ENCODE measurements at regions not wholly inside any gene's neighbourhood (a gene's known extent, or its start where the extent isn't known, plus 50 kb on each side); places are given as distances from the start of the nearest gene placed in this dataset.

- TF ChIP-seq, protein P1, sequence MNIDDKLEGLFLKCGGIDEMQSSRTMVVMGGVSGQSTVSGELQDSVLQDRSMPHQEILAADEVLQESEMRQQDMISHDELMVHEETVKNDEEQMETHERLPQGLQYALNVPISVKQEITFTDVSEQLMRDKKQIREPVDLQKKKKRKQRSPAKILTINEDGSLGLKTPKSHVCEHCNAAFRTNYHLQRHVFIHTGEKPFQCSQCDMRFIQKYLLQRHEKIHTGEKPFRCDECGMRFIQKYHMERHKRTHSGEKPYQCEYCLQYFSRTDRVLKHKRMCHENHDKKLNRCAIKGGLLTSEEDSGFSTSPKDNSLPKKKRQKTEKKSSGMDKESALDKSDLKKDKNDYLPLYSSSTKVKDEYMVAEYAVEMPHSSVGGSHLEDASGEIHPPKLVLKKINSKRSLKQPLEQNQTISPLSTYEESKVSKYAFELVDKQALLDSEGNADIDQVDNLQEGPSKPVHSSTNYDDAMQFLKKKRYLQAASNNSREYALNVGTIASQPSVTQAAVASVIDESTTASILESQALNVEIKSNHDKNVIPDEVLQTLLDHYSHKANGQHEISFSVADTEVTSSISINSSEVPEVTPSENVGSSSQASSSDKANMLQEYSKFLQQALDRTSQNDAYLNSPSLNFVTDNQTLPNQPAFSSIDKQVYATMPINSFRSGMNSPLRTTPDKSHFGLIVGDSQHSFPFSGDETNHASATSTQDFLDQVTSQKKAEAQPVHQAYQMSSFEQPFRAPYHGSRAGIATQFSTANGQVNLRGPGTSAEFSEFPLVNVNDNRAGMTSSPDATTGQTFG (tag by site-specific recombination; IDR thresholded peaks at IDR 0.05; ENCODE audit: borderline replicate concordance) = no peak
- TF ChIP-seq HIC1 (tag by site-specific recombination; IDR thresholded peaks at IDR 0.05) (no peak), ZNF223 (tag by site-specific recombination; IDR thresholded peaks at IDR 0.05) (no peak), ZNF292 (tag by site-specific recombination; IDR thresholded peaks at IDR 0.05; ENCODE audit: borderline replicate concordance, low read depth) (no peak), ZNF239 (tag by site-specific recombination; IDR thresholded peaks at IDR 0.05) (no peak), ZNF791 (tag by site-specific recombination; IDR thresholded peaks at IDR 0.05) (no peak), ZNF645 (tag by site-specific recombination; IDR thresholded peaks at IDR 0.05) (no peak), ZNF114 (tag by site-specific recombination; IDR thresholded peaks at IDR 0.05) (no peak), ZNF621 (tag by site-specific recombination; IDR thresholded peaks at IDR 0.05) (no peak), ZNF112 (tag by site-specific recombination; IDR thresholded peaks at IDR 0.05) (no peak), ZNF155 (tag by site-specific recombination; IDR thresholded peaks at IDR 0.05) (no peak), ZBTB26 (tag by site-specific recombination; optimal IDR thresholded peaks at IDR 0.05) (no peak), TCF7L2 (IDR thresholded peaks at IDR 0.05; ENCODE audit: borderline replicate concordance, low read depth, low read length) (no peak), KLF8 (tag by site-specific recombination; IDR thresholded peaks at IDR 0.05) (no peak), BCL6B (tag by site-specific recombination; IDR thresholded peaks at IDR 0.05) (no peak), ZNF692 (tag by site-specific recombination; IDR thresholded peaks at IDR 0.05) (no peak), IKZF3 (tag by site-specific recombination; IDR thresholded peaks at IDR 0.05) (no peak), ZNF449 (tag by site-specific recombination; IDR thresholded peaks at IDR 0.05) (0 out of 2 replicates have a peak, but pooled peaks have one; percentile 21), ZFP3 (tag by site-specific recombination; IDR thresholded peaks at IDR 0.05; ENCODE audit: low read depth) (no peak), ZBTB8A (tag by site-specific recombination; IDR thresholded peaks at IDR 0.05) (peak; percentile 34), KLF16 (tag by site-specific recombination; IDR thresholded peaks at IDR 0.05) (no peak), REPIN1 (tag by site-specific recombination; IDR thresholded peaks at IDR 0.05; ENCODE audit: low read depth) (no peak), ZNF133 (tag by site-specific recombination; IDR thresholded peaks at IDR 0.05) (no peak), ZNF624 (tag by site-specific recombination; IDR thresholded peaks at IDR 0.05) (no peak), ZNF560 (tag by site-specific recombination; IDR thresholded peaks at IDR 0.05; ENCODE audit: borderline replicate concordance) (no peak)
- TF ChIP-seq, protein P2, sequence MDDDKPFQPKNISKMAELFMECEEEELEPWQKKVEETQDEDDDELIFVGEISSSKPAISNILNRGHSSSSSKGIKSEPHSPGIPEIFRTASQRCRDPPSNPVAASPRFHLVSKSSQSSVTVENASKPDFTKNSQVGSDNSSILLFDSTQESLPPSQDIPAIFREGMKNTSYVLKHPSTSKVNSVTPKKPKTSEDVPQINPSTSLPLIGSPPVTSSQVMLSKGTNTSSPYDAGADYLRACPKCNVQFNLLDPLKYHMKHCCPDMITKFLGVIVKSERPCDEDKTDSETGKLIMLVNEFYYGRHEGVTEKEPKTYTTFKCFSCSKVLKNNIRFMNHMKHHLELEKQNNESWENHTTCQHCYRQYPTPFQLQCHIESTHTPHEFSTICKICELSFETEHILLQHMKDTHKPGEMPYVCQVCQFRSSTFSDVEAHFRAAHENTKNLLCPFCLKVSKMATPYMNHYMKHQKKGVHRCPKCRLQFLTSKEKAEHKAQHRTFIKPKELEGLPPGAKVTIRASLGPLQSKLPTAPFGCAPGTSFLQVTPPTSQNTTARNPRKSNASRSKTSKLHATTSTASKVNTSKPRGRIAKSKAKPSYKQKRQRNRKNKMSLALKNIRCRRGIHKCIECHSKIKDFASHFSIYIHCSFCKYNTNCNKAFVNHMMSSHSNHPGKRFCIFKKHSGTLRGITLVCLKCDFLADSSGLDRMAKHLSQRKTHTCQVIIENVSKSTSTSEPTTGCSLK (tag by site-specific recombination; IDR thresholded peaks at IDR 0.05) = no peak
Measured at GRCh38 chr13:44191504-44192171, 182.0 kb upstream of the SERP2 start (continued).
